ENCODE measurements at regions not wholly inside any gene's neighbourhood (a gene's known extent, or its start where the extent isn't known, plus 50 kb on each side); places are given as distances from the start of the nearest gene placed in this dataset.

DNA sequence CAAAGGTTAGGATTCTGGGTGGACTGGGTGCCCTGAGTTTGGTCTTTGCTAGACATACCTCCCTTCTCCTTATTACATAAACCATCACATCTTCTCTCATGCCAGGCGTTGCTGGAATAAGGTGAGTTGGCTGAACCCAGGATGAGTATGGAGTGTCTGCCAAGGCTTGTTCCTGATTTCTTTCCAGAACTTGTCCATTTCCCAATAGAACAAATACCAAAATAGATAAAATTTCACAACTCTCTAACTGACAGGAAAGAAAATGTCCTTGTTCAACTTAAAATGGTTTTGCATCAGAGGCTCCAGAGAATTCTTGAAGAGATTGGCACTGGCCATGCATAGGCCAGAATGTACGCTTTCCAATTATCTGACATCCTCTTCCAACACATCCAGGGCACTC, 291.9 kb downstream of the IGSF11 start:
- TF ChIP-seq, protein P1, sequence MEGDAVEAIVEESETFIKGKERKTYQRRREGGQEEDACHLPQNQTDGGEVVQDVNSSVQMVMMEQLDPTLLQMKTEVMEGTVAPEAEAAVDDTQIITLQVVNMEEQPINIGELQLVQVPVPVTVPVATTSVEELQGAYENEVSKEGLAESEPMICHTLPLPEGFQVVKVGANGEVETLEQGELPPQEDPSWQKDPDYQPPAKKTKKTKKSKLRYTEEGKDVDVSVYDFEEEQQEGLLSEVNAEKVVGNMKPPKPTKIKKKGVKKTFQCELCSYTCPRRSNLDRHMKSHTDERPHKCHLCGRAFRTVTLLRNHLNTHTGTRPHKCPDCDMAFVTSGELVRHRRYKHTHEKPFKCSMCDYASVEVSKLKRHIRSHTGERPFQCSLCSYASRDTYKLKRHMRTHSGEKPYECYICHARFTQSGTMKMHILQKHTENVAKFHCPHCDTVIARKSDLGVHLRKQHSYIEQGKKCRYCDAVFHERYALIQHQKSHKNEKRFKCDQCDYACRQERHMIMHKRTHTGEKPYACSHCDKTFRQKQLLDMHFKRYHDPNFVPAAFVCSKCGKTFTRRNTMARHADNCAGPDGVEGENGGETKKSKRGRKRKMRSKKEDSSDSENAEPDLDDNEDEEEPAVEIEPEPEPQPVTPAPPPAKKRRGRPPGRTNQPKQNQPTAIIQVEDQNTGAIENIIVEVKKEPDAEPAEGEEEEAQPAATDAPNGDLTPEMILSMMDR (IDR thresholded peaks at IDR 0.05): no peak
- no peak for TF ChIP-seq POLR2A (IDR thresholded peaks at IDR 0.05)

Data from thyroid gland (tissue), 4 donors.